NT2/D1 (cell line): ENCODE measurements at regions not wholly inside any gene's neighbourhood (a gene's known extent, or its start where the extent isn't known, plus 50 kb on each side); places are given as distances from the start of the nearest gene placed in this dataset.

Experiments used
- DNase-seq: peaks from one replicate; pipeline ENCODE4 v3.0.0-alpha.2; 2011; ENCODE audit warnings: low read depth, low spot score
- H3K27me3 ChIP-seq: 2 replicates; pipeline ENCODE4 v1.6.0; 2011; ENCODE audit warnings: mild to moderate bottlenecking; ENCODE audit not compliant: insufficient read length, insufficient read depth
- H3K36me3 ChIP-seq: 2 replicates; pipeline ENCODE4 v1.6.1; 2011; ENCODE audit warnings: mild to moderate bottlenecking, low read length, mixed read lengths; ENCODE audit not compliant: insufficient read depth, insufficient read length
- H3K4me1 ChIP-seq: 2 replicates; pipeline ENCODE4 v1.5.1; 2011; ENCODE audit not compliant: insufficient read depth, insufficient read length
- H3K4me3 ChIP-seq: 2 replicates; pipeline ENCODE4 v1.5.1; 2011; ENCODE audit warnings: low read depth; ENCODE audit not compliant: insufficient read length
- H3K9ac ChIP-seq: 2 replicates; pipeline ENCODE4 v1.6.0; 2011; ENCODE audit warnings: low read depth; ENCODE audit not compliant: insufficient read length
- H3K9me3 ChIP-seq: 2 replicates; pipeline ENCODE4 v1.5.1; 2011; ENCODE audit warnings: mild to moderate bottlenecking, low read length; ENCODE audit not compliant: insufficient read depth
- SUZ12 ChIP-seq: IDR thresholded peaks from 2 replicates; pipeline ENCODE4 v1.6.1; 2011; ENCODE audit not compliant: insufficient read length, insufficient read depth; ENCODE audit errors: extremely low read depth
- YY1 ChIP-seq: IDR thresholded peaks from 2 replicates; pipeline ENCODE4 v1.6.1; 2011; ENCODE audit not compliant: insufficient read length, insufficient read depth
- ZNF274 ChIP-seq: IDR thresholded peaks from 2 replicates; pipeline ENCODE4 v1.6.1; 2011; ENCODE audit warnings: mild to moderate bottlenecking, low read depth, low read length

DNA sequence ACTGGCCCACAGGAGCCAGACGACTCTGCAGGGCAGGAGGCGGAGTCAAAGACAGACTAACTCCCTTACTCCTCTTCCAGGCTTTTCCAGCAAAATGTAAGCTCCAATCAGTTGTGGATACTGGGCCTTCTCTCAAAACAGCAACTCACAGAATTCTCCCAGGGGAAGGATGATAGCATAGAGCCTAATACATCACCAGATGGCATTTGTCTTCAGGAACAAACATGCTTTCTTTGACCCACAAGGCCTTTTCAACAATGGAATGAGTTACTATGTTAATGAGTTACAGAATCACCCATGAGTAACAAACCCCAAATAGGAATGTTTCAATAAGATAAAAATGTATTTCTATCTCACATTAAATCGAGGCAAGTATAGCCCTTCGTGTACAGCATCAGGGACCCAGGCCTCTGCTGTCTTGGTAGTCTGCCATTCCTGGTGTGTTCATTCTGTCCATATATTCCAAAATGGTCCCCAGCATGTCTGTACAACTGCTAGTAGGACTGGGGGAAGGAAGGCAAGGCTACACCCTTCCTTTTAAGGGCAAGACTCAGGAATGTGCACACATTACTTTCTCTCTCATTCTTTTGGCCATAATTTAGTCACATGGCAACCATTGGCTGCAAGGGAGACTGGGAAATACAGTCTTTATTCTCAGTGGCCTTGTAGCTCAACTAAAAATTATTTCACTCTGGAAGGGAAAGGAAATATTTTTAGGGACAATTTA, 76.4 kb downstream of the BOD1L2 start:
- Histone ChIP-seq H3K9me3 (no peaks in the 10 kb centered on the region), H3K4me1 (no peaks in the 10 kb centered on the region), H3K27me3 (no peaks in the 10 kb centered on the region), H3K9ac (no peak overlapping the region), H3K4me3 (no peak overlapping the region), H3K36me3 (no peaks in the 10 kb centered on the region)
- no peak for DNase-seq
- no peak for TF ChIP-seq ZNF274

DNA sequence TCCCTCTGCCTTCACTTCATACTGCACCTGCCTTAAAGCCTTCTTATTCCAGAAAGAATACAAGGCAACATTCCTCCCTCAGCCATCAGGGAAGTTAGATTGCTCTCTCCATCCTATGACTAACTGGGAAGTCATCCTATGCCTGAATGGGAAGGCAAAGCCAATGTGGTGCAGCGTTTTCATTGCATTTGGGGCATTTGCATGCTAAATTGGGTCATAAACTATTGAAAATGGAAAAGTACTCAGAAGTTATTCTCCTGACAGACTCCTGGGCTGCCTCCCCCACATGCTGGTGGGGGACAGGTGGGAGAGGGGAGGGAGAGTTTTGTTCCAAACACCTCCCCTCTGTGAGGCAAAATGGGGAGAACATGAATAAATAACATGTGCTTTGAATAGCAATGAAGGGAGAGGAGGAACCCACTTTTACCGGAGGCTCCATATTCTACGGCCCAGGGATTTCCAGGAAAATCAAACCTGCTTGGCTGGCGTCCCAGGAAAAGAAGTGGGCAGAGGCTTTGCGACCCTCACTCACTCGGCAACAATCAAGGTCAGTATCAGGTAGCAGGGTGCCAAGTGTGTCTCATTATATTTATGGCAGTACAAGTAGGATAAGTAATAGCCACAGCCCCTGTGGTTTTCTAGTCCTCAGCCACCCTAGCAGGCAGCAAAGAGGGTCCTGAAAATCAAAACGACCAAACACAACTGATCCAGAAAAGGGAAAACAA, 84.1 kb downstream of the BOD1L2 start:
- no peak for DNase-seq
- H3K4me3 ChIP-seq = no peak overlapping the region
- no peaks in the 10 kb centered on the region for H3K27me3 ChIP-seq
- H3K9ac ChIP-seq = no peak overlapping the region
- H3K9me3 ChIP-seq = no peaks in the 10 kb centered on the region
- no peaks in the 10 kb centered on the region for H3K36me3 ChIP-seq
- TF ChIP-seq SUZ12 (no peak), ZNF274 (no peak), YY1 (no peak)
- H3K4me1 ChIP-seq = no peaks in the 10 kb centered on the region

DNA sequence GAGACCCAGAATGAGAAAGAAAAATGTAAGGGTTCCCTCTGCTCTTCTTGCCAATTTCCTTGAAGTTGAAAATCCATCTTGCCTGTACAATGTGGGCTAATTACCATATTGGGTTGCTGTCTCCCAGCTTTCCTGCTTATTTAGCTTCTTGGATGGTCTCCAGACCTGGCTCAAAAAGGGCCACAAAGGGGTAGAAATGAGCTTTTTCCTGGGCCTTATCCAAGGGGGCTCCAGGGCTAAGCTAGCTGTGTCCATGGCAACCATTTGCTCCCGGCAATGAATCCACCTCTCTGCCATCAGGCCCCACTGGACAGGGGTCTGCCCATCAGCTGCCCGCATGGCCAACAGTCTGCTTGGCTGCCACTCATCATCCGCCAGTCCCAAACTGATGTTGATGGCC, 85.0 kb downstream of the BOD1L2 start:
- TF ChIP-seq ZNF274 (no peak), YY1 (no peak), SUZ12 (no peak)
- H3K9me3 ChIP-seq = no peaks in the 10 kb centered on the region
- no peaks in the 10 kb centered on the region for H3K36me3 ChIP-seq
- no peak for DNase-seq
- no peaks in the 10 kb centered on the region for H3K27me3 ChIP-seq
- no peak overlapping the region for H3K9ac ChIP-seq
- no peaks in the 10 kb centered on the region for H3K4me1 ChIP-seq
- no peak overlapping the region for H3K4me3 ChIP-seq

DNA sequence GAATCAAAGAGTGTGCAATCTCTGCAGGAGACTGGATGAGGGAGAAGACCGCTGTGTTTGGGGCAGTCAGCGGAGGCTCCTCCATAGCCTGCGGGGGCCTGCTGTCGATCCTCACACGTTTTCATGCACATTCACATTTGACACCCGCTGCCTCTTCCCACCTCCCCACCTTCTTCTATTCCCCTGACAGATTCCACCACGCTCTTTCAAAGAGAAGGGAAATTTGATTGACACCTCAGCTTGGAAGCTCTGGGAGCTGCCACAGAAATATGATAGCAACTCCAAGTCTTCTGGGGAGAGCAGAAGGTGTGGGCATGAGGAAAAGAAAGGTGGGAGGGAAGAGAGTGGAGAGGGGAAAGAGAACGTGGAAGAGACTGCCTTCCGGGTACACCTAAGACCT, 87.5 kb downstream of the BOD1L2 start:
- H3K9ac ChIP-seq = no peak overlapping the region
- H3K9me3 ChIP-seq = no peaks in the 10 kb centered on the region
- H3K4me3 ChIP-seq = no peak overlapping the region
- no peak for DNase-seq
- no peaks in the 10 kb centered on the region for H3K27me3 ChIP-seq
- no peaks in the 10 kb centered on the region for H3K4me1 ChIP-seq
- TF ChIP-seq ZNF274 (no peak), SUZ12 (no peak), YY1 (no peak)
- H3K36me3 ChIP-seq = no peaks in the 10 kb centered on the region

DNA sequence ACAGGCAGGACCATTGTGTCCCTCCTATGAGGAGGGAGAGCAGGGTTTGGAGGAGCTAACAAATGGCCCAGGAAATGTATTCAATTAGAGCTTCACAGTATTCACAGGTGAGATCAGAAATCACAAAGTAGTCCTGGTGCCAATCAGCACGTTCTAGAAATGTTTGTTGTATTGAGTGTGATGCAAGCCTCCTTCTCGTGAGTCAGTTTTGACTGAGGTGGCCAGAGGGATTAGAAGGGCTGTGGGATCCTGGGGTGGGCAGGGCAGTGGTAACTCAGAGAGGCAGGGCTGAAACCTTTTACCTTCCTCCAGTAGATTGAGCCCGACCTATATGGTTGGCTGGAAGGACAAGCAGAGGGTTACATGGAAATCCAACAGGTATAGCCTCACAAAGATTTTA, 95.0 kb downstream of the BOD1L2 start:
- no peak for DNase-seq
- TF ChIP-seq SUZ12 (no peak), YY1 (no peak), ZNF274 (no peak)
- Histone ChIP-seq H3K4me1 (no peaks in the 10 kb centered on the region), H3K27me3 (no peaks in the 10 kb centered on the region), H3K36me3 (no peaks in the 10 kb centered on the region), H3K4me3 (no peak overlapping the region), H3K9ac (no peak overlapping the region), H3K9me3 (no peaks in the 10 kb centered on the region)

DNA sequence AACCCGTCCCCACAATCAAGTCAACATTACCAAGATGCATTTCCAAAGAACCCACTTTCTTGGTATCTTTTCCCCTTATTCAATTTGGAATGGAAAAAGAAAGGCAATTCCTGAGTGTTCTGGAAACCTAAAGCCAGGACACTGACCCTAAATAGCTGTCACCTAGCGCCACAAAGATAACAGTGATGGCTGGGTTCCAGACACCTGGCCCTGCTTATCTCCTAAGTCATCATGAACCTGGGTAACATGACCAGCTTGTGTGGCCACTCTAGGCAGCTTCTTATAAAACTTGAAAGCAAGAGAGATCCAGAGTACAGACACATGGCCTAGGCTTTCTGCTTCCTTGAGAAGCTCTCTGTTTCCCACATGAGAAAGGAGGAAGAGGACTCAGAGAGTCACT, 95.4 kb downstream of the BOD1L2 start:
- Histone ChIP-seq H3K4me3 (no peak overlapping the region), H3K4me1 (no peaks in the 10 kb centered on the region), H3K27me3 (no peaks in the 10 kb centered on the region), H3K36me3 (no peaks in the 10 kb centered on the region), H3K9ac (no peak overlapping the region), H3K9me3 (no peaks in the 10 kb centered on the region)
- DNase-seq = no peak
- TF ChIP-seq SUZ12 (no peak), ZNF274 (no peak), YY1 (no peak)

DNA sequence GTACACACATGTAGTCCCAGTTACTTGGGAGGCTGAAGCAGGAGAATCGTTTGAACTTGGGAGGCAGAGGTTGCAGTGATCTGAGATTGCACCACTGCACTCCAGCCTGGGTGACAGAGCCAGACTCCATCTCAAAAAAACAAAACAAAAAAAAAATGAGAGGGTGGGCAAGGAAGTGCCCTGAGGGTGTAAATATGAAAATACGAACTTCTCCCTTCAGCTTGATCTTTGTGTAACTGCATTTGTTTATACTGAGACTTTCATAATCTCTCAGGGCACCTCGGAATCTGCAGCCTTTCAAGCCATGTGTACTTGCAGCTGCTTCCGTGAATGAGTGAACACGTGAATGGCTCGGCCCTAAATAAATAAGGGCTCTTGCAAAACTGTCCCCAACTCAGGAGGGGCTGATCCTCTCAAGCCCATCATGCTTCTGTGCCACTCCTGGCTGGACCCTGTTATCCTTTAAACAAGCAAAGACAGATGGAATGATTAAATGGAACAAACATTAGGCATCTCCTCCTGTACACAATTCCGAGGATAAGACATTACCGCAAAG, 96.8 kb downstream of the BOD1L2 start:
- H3K4me3 ChIP-seq = no peak overlapping the region
- H3K4me1 ChIP-seq = no peaks in the 10 kb centered on the region
- no peaks in the 10 kb centered on the region for H3K36me3 ChIP-seq
- H3K27me3 ChIP-seq = no peaks in the 10 kb centered on the region
- TF ChIP-seq SUZ12 (no peak), YY1 (no peak), ZNF274 (no peak)
- H3K9ac ChIP-seq = no peak overlapping the region
- no peak for DNase-seq
- H3K9me3 ChIP-seq = no peaks in the 10 kb centered on the region
